ENCODE measurements at regions not wholly inside any gene's neighbourhood (a gene's known extent, or its start where the extent isn't known, plus 50 kb on each side); places are given as distances from the start of the nearest gene placed in this dataset.
A peak's percentile ranks its signal among the peaks of the same experiment; 100 is the strongest.
"Not testable (repeated sequence)": the region's sequence is repeated elsewhere in the genome, so short reads cannot be mapped to it uniquely, and the experiment has no call there.

GRCh38 chr2:12624905-12625598 lies 91.7 kb upstream of the TRIB2 start:
- no peak overlapping the region for H4K5ac ChIP-seq (ENCODE audit: low read length)
- no peak overlapping the region for H3K4me2 ChIP-seq (ENCODE audit: low read length)
- peak overlapping the region; percentile 27 for H3K27ac ChIP-seq (ENCODE audit: low read depth, low read length)
- no peaks in the 10 kb centered on the region for H3K27me3 ChIP-seq (ENCODE audit: insufficient read depth, low read length, poor library complexity)
- H2BK120ac ChIP-seq (ENCODE audit: low read depth, low read length), result no peak overlapping the region
- H3K18ac ChIP-seq (ENCODE audit: low read length), result no peak overlapping the region
- H2AK5ac ChIP-seq (ENCODE audit: low read length), result no peak overlapping the region
- no peaks in the 10 kb centered on the region for H3K79me1 ChIP-seq (ENCODE audit: low read length)
- H3K36me3 ChIP-seq (ENCODE audit: control insufficient read depth, insufficient read depth, low read length), result no peaks in the 10 kb centered on the region
- H3K4ac ChIP-seq (ENCODE audit: low read depth, low read length), result no peak overlapping the region
- peak; percentile 65 for DNase-seq
- H3K4me3 ChIP-seq (ENCODE audit: low read length), result no peak overlapping the region
- H3K79me2 ChIP-seq (ENCODE audit: control insufficient read depth, insufficient read depth, low read length), result no peaks in the 10 kb centered on the region
- H4K8ac ChIP-seq (ENCODE audit: low read depth, low read length), result no peak overlapping the region
- H3K4me1 ChIP-seq (ENCODE audit: control insufficient read depth, low read depth, low read length), result peaks cover 3% of the 10 kb centered on the region
- WGBS (ENCODE audit: extremely low coverage, insufficient coverage, low lambda C conversion rate), result no CpG with 5 or more reads among the region's 5 CpGs
- H3K9ac ChIP-seq (ENCODE audit: low read length), result no peak overlapping the region
- H2BK5ac ChIP-seq (ENCODE audit: low read length), result no peak overlapping the region
- H3K23ac ChIP-seq (ENCODE audit: low read length), result no peak overlapping the region
- peak overlapping the region; percentile 71 for H3K56ac ChIP-seq (ENCODE audit: low read length)
- H2BK15ac ChIP-seq (replicated peaks; ENCODE audit: low read depth), result no peak overlapping the region

- H3K9ac ChIP-seq (ENCODE audit: low read length); H4K5ac ChIP-seq (ENCODE audit: low read length); H4K8ac ChIP-seq (ENCODE audit: low read depth, low read length); H2BK120ac ChIP-seq (ENCODE audit: low read depth, low read length); H3K27ac ChIP-seq (ENCODE audit: low read depth, low read length); H3K36me3 ChIP-seq (ENCODE audit: control insufficient read depth, insufficient read depth, low read length); H3K4me1 ChIP-seq (ENCODE audit: control insufficient read depth, low read depth, low read length); H3K4ac ChIP-seq (ENCODE audit: low read depth, low read length); H3K18ac ChIP-seq (ENCODE audit: low read length); H3K27me3 ChIP-seq (ENCODE audit: insufficient read depth, low read length, poor library complexity); H3K23ac ChIP-seq (ENCODE audit: low read length); H3K79me1 ChIP-seq (ENCODE audit: low read length); H2AK5ac ChIP-seq (ENCODE audit: low read length); H2BK15ac ChIP-seq (replicated peaks; ENCODE audit: low read depth); H3K56ac ChIP-seq (ENCODE audit: low read length); H2BK5ac ChIP-seq (ENCODE audit: low read length); H3K79me2 ChIP-seq (ENCODE audit: control insufficient read depth, insufficient read depth, low read length); DNase-seq; H3K4me3 ChIP-seq (ENCODE audit: low read length); H3K4me2 ChIP-seq (ENCODE audit: low read length): not testable (repeated sequence)
- no CpG with 5 or more reads among the region's 8 CpGs for WGBS (ENCODE audit: extremely low coverage, insufficient coverage, low lambda C conversion rate)
Observed at GRCh38 chr2:12628541-12628940, 88.2 kb upstream of the TRIB2 start.

- no peaks in the 10 kb centered on the region for H3K79me2 ChIP-seq (ENCODE audit: control insufficient read depth, insufficient read depth, low read length)
- no peak overlapping the region for H2BK5ac ChIP-seq (ENCODE audit: low read length)
- H2AK5ac ChIP-seq (ENCODE audit: low read length), result no peak overlapping the region
- no peak overlapping the region for H3K18ac ChIP-seq (ENCODE audit: low read length)
- H3K79me1 ChIP-seq (ENCODE audit: low read length), result no peaks in the 10 kb centered on the region
- H3K23ac ChIP-seq (ENCODE audit: low read length), result no peak overlapping the region
- H2BK120ac ChIP-seq (ENCODE audit: low read depth, low read length), result no peak overlapping the region
- no peak overlapping the region for H3K9ac ChIP-seq (ENCODE audit: low read length)
- no peak overlapping the region for H3K56ac ChIP-seq (ENCODE audit: low read length)
- H3K27ac ChIP-seq (ENCODE audit: low read depth, low read length), result no peak overlapping the region
- H3K36me3 ChIP-seq (ENCODE audit: control insufficient read depth, insufficient read depth, low read length), result no peaks in the 10 kb centered on the region
- H2BK15ac ChIP-seq (replicated peaks; ENCODE audit: low read depth), result no peak overlapping the region
- H3K4me1 ChIP-seq (ENCODE audit: control insufficient read depth, low read depth, low read length), result no peaks in the 10 kb centered on the region
- H3K4me3 ChIP-seq (ENCODE audit: low read length), result no peak overlapping the region
- no peak overlapping the region for H3K4me2 ChIP-seq (ENCODE audit: low read length)
- H4K8ac ChIP-seq (ENCODE audit: low read depth, low read length), result no peak overlapping the region
- no peak overlapping the region for H3K4ac ChIP-seq (ENCODE audit: low read depth, low read length)
- no peak overlapping the region for H4K5ac ChIP-seq (ENCODE audit: low read length)
- WGBS (ENCODE audit: extremely low coverage, insufficient coverage, low lambda C conversion rate), result no CpG with 5 or more reads among the region's 1 CpG
- H3K27me3 ChIP-seq (ENCODE audit: insufficient read depth, low read length, poor library complexity), result no peaks in the 10 kb centered on the region
- no peak for DNase-seq
Observed at GRCh38 chr2:12636837-12637581, 79.7 kb upstream of the TRIB2 start.

DNA sequence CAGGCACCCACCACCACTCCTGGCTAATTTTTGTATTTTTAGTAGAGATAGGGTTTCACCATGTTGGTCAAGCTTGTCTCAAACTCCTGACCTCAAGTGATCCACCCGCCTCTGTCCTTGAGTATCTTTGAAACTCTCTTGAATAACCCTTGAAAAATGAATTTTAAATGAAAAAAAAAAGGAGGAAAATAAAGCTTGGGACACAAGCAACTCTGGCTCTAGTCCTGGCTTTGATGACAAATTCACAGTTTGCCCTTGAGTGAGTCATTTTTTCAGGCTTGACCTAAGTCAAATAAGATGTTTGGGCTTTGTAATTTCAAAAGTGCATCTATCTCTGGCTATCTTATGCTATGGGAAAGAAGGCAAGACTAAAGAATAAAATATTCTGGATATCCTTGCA lies 79.0 kb upstream of the TRIB2 start:
- Histone ChIP-seq H3K18ac (ENCODE audit: low read length) (no peak overlapping the region), H3K23ac (ENCODE audit: low read length) (no peak overlapping the region), H3K79me1 (ENCODE audit: low read length) (no peaks in the 10 kb centered on the region), H3K27ac (ENCODE audit: low read depth, low read length) (no peak overlapping the region), H2BK5ac (ENCODE audit: low read length) (no peak overlapping the region), H3K4me1 (ENCODE audit: control insufficient read depth, low read depth, low read length) (no peaks in the 10 kb centered on the region), H3K56ac (ENCODE audit: low read length) (no peak overlapping the region), H4K5ac (ENCODE audit: low read length) (no peak overlapping the region), H2BK15ac (replicated peaks; ENCODE audit: low read depth) (no peak overlapping the region), H4K8ac (ENCODE audit: low read depth, low read length) (no peak overlapping the region), H3K4ac (ENCODE audit: low read depth, low read length) (no peak overlapping the region), H2BK120ac (ENCODE audit: low read depth, low read length) (no peak overlapping the region), H3K4me3 (ENCODE audit: low read length) (no peak overlapping the region), H2AK5ac (ENCODE audit: low read length) (no peak overlapping the region), H3K9ac (ENCODE audit: low read length) (no peak overlapping the region), H3K36me3 (ENCODE audit: control insufficient read depth, insufficient read depth, low read length) (no peaks in the 10 kb centered on the region), H3K27me3 (ENCODE audit: insufficient read depth, low read length, poor library complexity) (no peaks in the 10 kb centered on the region), H3K79me2 (ENCODE audit: control insufficient read depth, insufficient read depth, low read length) (no peaks in the 10 kb centered on the region), H3K4me2 (ENCODE audit: low read length) (no peak overlapping the region)
- no peak for DNase-seq
- no CpG with 5 or more reads among the region's 1 CpG for WGBS (ENCODE audit: extremely low coverage, insufficient coverage, low lambda C conversion rate)

- Histone ChIP-seq H2AK5ac (ENCODE audit: low read length) (no peak overlapping the region), H2BK5ac (ENCODE audit: low read length) (no peak overlapping the region), H2BK15ac (replicated peaks; ENCODE audit: low read depth) (no peak overlapping the region), H3K4me2 (ENCODE audit: low read length) (no peak overlapping the region), H3K9ac (ENCODE audit: low read length) (no peak overlapping the region), H4K8ac (ENCODE audit: low read depth, low read length) (no peak overlapping the region), H3K56ac (ENCODE audit: low read length) (no peak overlapping the region), H3K4ac (ENCODE audit: low read depth, low read length) (no peak overlapping the region), H3K36me3 (ENCODE audit: control insufficient read depth, insufficient read depth, low read length) (no peaks in the 10 kb centered on the region), H3K27me3 (ENCODE audit: insufficient read depth, low read length, poor library complexity) (no peaks in the 10 kb centered on the region), H3K27ac (ENCODE audit: low read depth, low read length) (no peak overlapping the region), H3K18ac (ENCODE audit: low read length) (no peak overlapping the region), H3K4me3 (ENCODE audit: low read length) (no peak overlapping the region), H4K5ac (ENCODE audit: low read length) (no peak overlapping the region), H2BK120ac (ENCODE audit: low read depth, low read length) (no peak overlapping the region), H3K79me2 (ENCODE audit: control insufficient read depth, insufficient read depth, low read length) (no peaks in the 10 kb centered on the region), H3K79me1 (ENCODE audit: low read length) (no peaks in the 10 kb centered on the region), H3K23ac (ENCODE audit: low read length) (no peak overlapping the region), H3K4me1 (ENCODE audit: control insufficient read depth, low read depth, low read length) (no peaks in the 10 kb centered on the region)
- DNase-seq, result no peak
- WGBS (ENCODE audit: extremely low coverage, insufficient coverage, low lambda C conversion rate), result no CpG with 5 or more reads among the region's 1 CpG
Observed at GRCh38 chr2:12641441-12641840, 75.3 kb upstream of the TRIB2 start.

Measured in mesendoderm (in vitro differentiated cells).